ENCODE measurements at regions not wholly inside any gene's neighbourhood (a gene's known extent, or its start where the extent isn't known, plus 50 kb on each side); places are given as distances from the start of the nearest gene placed in this dataset.

- intact Hi-C loops (cut with micrococcal nuclease; ENCODE audit: unreplicated experiment) = no loop called here
- H3K36me3 ChIP-seq (ENCODE audit: insufficient read depth, low read length, poor library complexity, severe bottlenecking) = no peaks in the 10 kb centered on the region
- ChIA-PET POLR2A (ENCODE audit: low non-redundant PET) (no interaction called here), CTCF (interaction anchor here (1.2 kb wide), 1 partner anchor 84 kb away, joined by 3 read pairs; no protein-coding TSS in a partner anchor)
- no peak overlapping the region for H3K4me3 ChIP-seq (ENCODE audit: low read depth, low read length, poor library complexity, severe bottlenecking)
- BruUV-seq (replicated peaks) = no TSS peak
- H3K27me3 ChIP-seq (replicated peaks; ENCODE audit: insufficient read depth, low read depth, low read length, poor library complexity) = no peaks in the 10 kb centered on the region
- no peak for TF ChIP-seq EZH2 (IDR thresholded peaks at IDR 0.05; ENCODE audit: borderline replicate concordance, low read depth, low read length, poor library complexity, severe bottlenecking)
- peak; percentile 38; the same call in 1 of the 2 replicates for TF ChIP-seq CTCF (conservative IDR thresholded peaks at IDR 0.05; ENCODE audit: low read depth, low read length)
- H3K9me3 ChIP-seq (ENCODE audit: low read depth, low read length, poor library complexity, severe bottlenecking) = no peaks in the 10 kb centered on the region
- no peak overlapping the region for H3K27ac ChIP-seq (ENCODE audit: low read depth, low read length, poor library complexity, severe bottlenecking)
- DNase-seq (ENCODE audit: low spot score) = peak; percentile 37
- no peaks in the 10 kb centered on the region for H3K4me1 ChIP-seq (ENCODE audit: insufficient read depth, low read length, poor library complexity, severe bottlenecking)
Observed at GRCh38 chr2:195575879-195576401, 81.1 kb upstream of the SLC39A10 start.

DNA sequence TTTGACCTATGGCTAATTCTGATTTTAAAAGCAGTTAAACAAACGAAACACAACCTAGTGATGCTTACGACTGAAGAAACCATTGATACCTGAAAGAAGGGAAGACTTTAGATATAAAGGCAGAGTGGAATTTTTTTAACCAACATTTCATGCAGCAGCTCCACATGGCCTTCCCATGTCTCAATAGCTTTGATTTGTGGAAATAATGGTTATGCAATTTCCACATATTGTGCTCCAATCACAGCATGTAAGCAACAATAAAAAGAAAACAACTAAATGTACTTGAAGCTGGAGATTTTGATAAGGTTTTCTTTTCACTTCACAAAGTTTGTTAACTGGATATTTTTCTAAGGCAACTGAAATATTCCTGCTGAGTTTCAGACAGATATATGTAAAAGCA is 82.0 kb upstream of the SLC39A10 start:
- CTCF ChIA-PET = no interaction called here
- no peaks in the 10 kb centered on the region for H3K36me3 ChIP-seq (ENCODE audit: insufficient read depth, low read length, poor library complexity, severe bottlenecking)
- no peak overlapping the region for H3K4me3 ChIP-seq (ENCODE audit: low read depth, low read length, poor library complexity, severe bottlenecking)
- peaks cover 6% of the 10 kb centered on the region for H3K4me1 ChIP-seq (ENCODE audit: insufficient read depth, low read length, poor library complexity, severe bottlenecking)
- BruUV-seq (replicated peaks) = no TSS peak
- no peak overlapping the region for H3K27ac ChIP-seq (ENCODE audit: low read depth, low read length, poor library complexity, severe bottlenecking)
- DNase-seq (ENCODE audit: low spot score) = no peak
- no peaks in the 10 kb centered on the region for H3K9me3 ChIP-seq (ENCODE audit: low read depth, low read length, poor library complexity, severe bottlenecking)
- no peaks in the 10 kb centered on the region for H3K27me3 ChIP-seq (replicated peaks; ENCODE audit: insufficient read depth, low read depth, low read length, poor library complexity)
- intact Hi-C loops (cut with micrococcal nuclease; ENCODE audit: unreplicated experiment) = no loop called here
- POLR2A ChIA-PET (ENCODE audit: low non-redundant PET) = no interaction called here
- TF ChIP-seq CTCF (conservative IDR thresholded peaks at IDR 0.05; ENCODE audit: low read depth, low read length) (no peak), EZH2 (IDR thresholded peaks at IDR 0.05; ENCODE audit: borderline replicate concordance, low read depth, low read length, poor library complexity, severe bottlenecking) (no peak)

DNA sequence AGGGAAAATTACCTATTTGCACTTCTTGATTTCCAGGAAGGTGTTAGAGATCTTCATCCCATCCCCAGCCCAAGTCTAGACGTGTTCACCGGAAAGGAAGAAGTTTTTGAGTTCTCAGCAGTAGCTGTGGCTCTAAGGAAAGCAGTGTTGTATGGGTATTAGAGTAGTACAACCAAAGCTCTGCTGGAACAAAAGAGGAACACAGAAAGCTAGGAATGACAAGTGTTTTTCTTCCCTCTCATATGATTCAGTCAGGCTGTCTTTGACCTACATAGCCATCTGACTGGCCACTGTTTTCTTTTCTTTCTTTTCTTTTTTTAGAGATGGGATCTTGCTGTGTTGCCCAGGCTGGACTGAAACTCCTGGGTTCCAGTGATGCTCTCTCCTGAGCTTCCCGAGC is 82.7 kb upstream of the SLC39A10 start:
- DNase-seq (ENCODE audit: low spot score) = no peak
- ChIA-PET POLR2A (ENCODE audit: low non-redundant PET) (no interaction called here), CTCF (no interaction called here)
- no TSS peak for BruUV-seq (replicated peaks)
- Histone ChIP-seq H3K4me3 (ENCODE audit: low read depth, low read length, poor library complexity, severe bottlenecking) (no peak overlapping the region), H3K36me3 (ENCODE audit: insufficient read depth, low read length, poor library complexity, severe bottlenecking) (no peaks in the 10 kb centered on the region), H3K4me1 (ENCODE audit: insufficient read depth, low read length, poor library complexity, severe bottlenecking) (peaks cover 11% of the 10 kb centered on the region), H3K27me3 (replicated peaks; ENCODE audit: insufficient read depth, low read depth, low read length, poor library complexity) (no peaks in the 10 kb centered on the region), H3K27ac (ENCODE audit: low read depth, low read length, poor library complexity, severe bottlenecking) (no peak overlapping the region), H3K9me3 (ENCODE audit: low read depth, low read length, poor library complexity, severe bottlenecking) (no peaks in the 10 kb centered on the region)
- intact Hi-C loops (cut with micrococcal nuclease; ENCODE audit: unreplicated experiment) = loop anchor here (5.0 kb wide), 2 partner anchors 83 to 493 kb away; partner anchors contain the start of genes DNAH7 and SLC39A10
- TF ChIP-seq CTCF (conservative IDR thresholded peaks at IDR 0.05; ENCODE audit: low read depth, low read length) (no peak), EZH2 (IDR thresholded peaks at IDR 0.05; ENCODE audit: borderline replicate concordance, low read depth, low read length, poor library complexity, severe bottlenecking) (no peak)
